GM19193 (cell line): ENCODE measurements at regions not wholly inside any gene's neighbourhood (a gene's known extent, or its start where the extent isn't known, plus 50 kb on each side); places are given as distances from the start of the nearest gene placed in this dataset.

Experiments used
- POLR2A ChIP-seq: IDR thresholded peaks from 4 replicates; pipeline ENCODE4 v1.6.1; 2011; ENCODE audit not compliant: insufficient read depth, insufficient read length; ENCODE audit errors: extremely low read depth

GRCh38 chr12:4135919-4136605, 137.5 kb upstream of the CCND2 start:
- TF ChIP-seq POLR2A = peak; percentile 56

- no peak for TF ChIP-seq POLR2A
Measured at GRCh38 chr12:4134448-4135263, 138.9 kb upstream of the CCND2 start.

- no peak for TF ChIP-seq POLR2A
Measured at GRCh38 chr12:4133636-4134447, 139.7 kb upstream of the CCND2 start.

GRCh38 chr12:4133029-4133428, 140.5 kb upstream of the CCND2 start:
- TF ChIP-seq POLR2A = no peak

- TF ChIP-seq POLR2A = no peak
Measured at GRCh38 chr12:4121506-4122020, 152.0 kb upstream of the CCND2 start.

GRCh38 chr12:4120316-4120917, 153.1 kb upstream of the CCND2 start:
- TF ChIP-seq POLR2A = no peak

- no peak for TF ChIP-seq POLR2A
Measured at GRCh38 chr12:4119157-4119761, 154.3 kb upstream of the CCND2 start.

- TF ChIP-seq POLR2A = peak; percentile 76
Measured at GRCh38 chr12:4118601-4119156, 154.9 kb upstream of the CCND2 start.

GRCh38 chr12:4118017-4118510, 155.5 kb upstream of the CCND2 start:
- no peak for TF ChIP-seq POLR2A

GRCh38 chr12:4117386-4118016, 156.1 kb upstream of the CCND2 start:
- TF ChIP-seq POLR2A = no peak

- peak; percentile 45 for TF ChIP-seq POLR2A
Measured at GRCh38 chr12:4116251-4117111, 157.1 kb upstream of the CCND2 start.

GRCh38 chr12:4115570-4115969, 158.0 kb upstream of the CCND2 start:
- no peak for TF ChIP-seq POLR2A
